GM12891 (cell line): ENCODE measurements at regions not wholly inside any gene's neighbourhood (a gene's known extent, or its start where the extent isn't known, plus 50 kb on each side); places are given as distances from the start of the nearest gene placed in this dataset.
"Not testable (repeated sequence)": the region's sequence is repeated elsewhere in the genome, so short reads cannot be mapped to it uniquely, and the experiment has no call there.

Experiments used
- DNase-seq: peaks from one replicate; pipeline ENCODE4 v3.0.0; 2011; ENCODE audit warnings: low spot score; ENCODE audit not compliant: insufficient read length
- FAIRE-seq: peaks from 2 replicates; lab custom pipeline; 2011; peaks lifted over from hg19 to GRCh38; lab: Jason Lieb, UNC
- PAX5 ChIP-seq: IDR thresholded peaks from 2 replicates; pipeline ENCODE4 v1.6.1; 2011; ENCODE audit warnings: low read length, moderate library complexity, mild to moderate bottlenecking; ENCODE audit not compliant: insufficient read depth, severe bottlenecking
- POLR2A ChIP-seq: IDR thresholded peaks from 2 replicates; pipeline ENCODE4 v1.6.1; 2011; ENCODE audit warnings: low read depth, low read length, control low read depth
- POLR2AphosphoS5 ChIP-seq: IDR thresholded peaks from 2 replicates; pipeline ENCODE4 v1.6.1; 2011; ENCODE audit warnings: low read depth, low read length, control low read depth
- POU2F2 ChIP-seq: IDR thresholded peaks from 2 replicates; pipeline ENCODE4 v1.6.1; 2011; ENCODE audit warnings: low read depth, mild to moderate bottlenecking, control low read depth, low read length, moderate library complexity
- SPI1 ChIP-seq: IDR thresholded peaks from 2 replicates; pipeline ENCODE4 v1.6.1; 2011; ENCODE audit warnings: low read depth, low read length, control low read depth
- TAF1 ChIP-seq: IDR thresholded peaks from 2 replicates; pipeline ENCODE4 v1.6.1; 2011; ENCODE audit warnings: low read depth, low read length, control low read depth

GRCh38 chrX:103911236-103911635, 51.2 kb upstream of the TMSB15B start:
- FAIRE-seq (no peak), DNase-seq (no peak)
- TF ChIP-seq POLR2AphosphoS5: no peak
- TF ChIP-seq TAF1: no peak
- no peak for TF ChIP-seq POU2F2
- no peak for TF ChIP-seq PAX5
- TF ChIP-seq SPI1: no peak
- TF ChIP-seq POLR2A: no peak

GRCh38 chrX:103910430-103910829, 52.0 kb upstream of the TMSB15B start:
- TF ChIP-seq PAX5: no peak
- TF ChIP-seq POLR2A: no peak
- TF ChIP-seq POU2F2: no peak
- no peak for TF ChIP-seq TAF1
- TF ChIP-seq POLR2AphosphoS5: no peak
- TF ChIP-seq SPI1: no peak
- DNase-seq: no peak
- peak; percentile 23 for FAIRE-seq

GRCh38 chrX:103904301-103904700, 58.1 kb upstream of the TMSB15B start:
- TF ChIP-seq POLR2A (no peak), TAF1 (no peak), POU2F2 (no peak), SPI1 (no peak), POLR2AphosphoS5 (no peak), PAX5 (no peak)
- DNase-seq (no peak), FAIRE-seq (no peak)

GRCh38 chrX:103902606-103903005, 59.8 kb upstream of the TMSB15B start:
- not testable (repeated sequence) for FAIRE-seq, DNase-seq

GRCh38 chrX:103889216-103889615, 57.2 kb upstream of the RAB9B start:
- no peak for FAIRE-seq
- TF ChIP-seq POLR2AphosphoS5 (no peak), POU2F2 (no peak), POLR2A (no peak), SPI1 (no peak), PAX5 (no peak), TAF1 (no peak)
- DNase-seq: no peak

- FAIRE-seq (no peak), DNase-seq (no peak)
- TF ChIP-seq POLR2A (no peak), POLR2AphosphoS5 (no peak), POU2F2 (no peak), PAX5 (no peak), SPI1 (no peak), TAF1 (no peak)
These were observed 54.6 kb upstream of the RAB9B start for GRCh38 chrX:103886624-103887023.

GRCh38 chrX:103883533-103883932, 51.5 kb upstream of the RAB9B start:
- TF ChIP-seq SPI1: no peak
- no peak for TF ChIP-seq TAF1
- TF ChIP-seq POLR2A: no peak
- no peak for TF ChIP-seq POU2F2
- no peak for FAIRE-seq
- DNase-seq: no peak

GRCh38 chrX:103882999-103883398, 50.9 kb upstream of the RAB9B start:
- TF ChIP-seq TAF1 (no peak), POLR2A (no peak), POLR2AphosphoS5 (no peak), SPI1 (no peak), PAX5 (no peak), POU2F2 (no peak)
- DNase-seq (no peak), FAIRE-seq (no peak)
